ENCODE measurements at regions not wholly inside any gene's neighbourhood (a gene's known extent, or its start where the extent isn't known, plus 50 kb on each side); places are given as distances from the start of the nearest gene placed in this dataset.
"Not testable (repeated sequence)": the region's sequence is repeated elsewhere in the genome, so short reads cannot be mapped to it uniquely, and the experiment has no call there.

DNA sequence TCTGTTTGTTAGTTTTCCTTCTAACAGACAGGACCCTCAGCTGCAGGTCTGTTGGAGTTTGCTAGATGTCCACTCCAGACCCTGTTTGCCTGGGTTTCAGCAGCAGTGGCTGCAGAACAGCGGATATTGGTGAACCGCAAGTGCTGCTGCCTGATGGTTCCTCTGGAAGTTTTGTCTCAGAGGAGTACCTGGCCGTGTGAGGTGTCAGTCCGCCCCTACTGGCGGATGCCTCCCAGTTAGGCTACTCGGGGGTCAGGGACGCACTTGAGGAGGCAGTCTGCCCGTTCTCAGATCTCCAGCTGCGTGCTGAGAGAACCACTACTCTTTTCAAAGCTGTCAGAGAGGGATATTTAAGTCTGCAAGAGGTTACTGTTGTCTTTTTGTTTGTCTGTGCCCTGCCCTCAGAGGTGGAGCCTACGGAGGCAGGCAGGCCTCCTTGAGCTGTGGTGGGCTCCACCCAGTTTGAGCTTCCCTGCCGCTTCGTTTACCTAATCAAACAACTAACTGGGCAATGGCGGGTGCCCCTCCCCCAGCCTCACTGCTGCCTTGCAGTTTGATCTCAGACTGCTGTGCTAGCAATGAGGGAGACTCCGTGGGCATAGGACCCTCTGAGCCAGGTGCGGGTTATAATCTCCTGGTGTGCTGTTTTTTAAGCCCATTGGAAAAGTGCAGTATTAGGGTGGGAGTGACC is 634.3 kb upstream of the CHD1 start:
- DNase-seq = not testable (repeated sequence)

DNA sequence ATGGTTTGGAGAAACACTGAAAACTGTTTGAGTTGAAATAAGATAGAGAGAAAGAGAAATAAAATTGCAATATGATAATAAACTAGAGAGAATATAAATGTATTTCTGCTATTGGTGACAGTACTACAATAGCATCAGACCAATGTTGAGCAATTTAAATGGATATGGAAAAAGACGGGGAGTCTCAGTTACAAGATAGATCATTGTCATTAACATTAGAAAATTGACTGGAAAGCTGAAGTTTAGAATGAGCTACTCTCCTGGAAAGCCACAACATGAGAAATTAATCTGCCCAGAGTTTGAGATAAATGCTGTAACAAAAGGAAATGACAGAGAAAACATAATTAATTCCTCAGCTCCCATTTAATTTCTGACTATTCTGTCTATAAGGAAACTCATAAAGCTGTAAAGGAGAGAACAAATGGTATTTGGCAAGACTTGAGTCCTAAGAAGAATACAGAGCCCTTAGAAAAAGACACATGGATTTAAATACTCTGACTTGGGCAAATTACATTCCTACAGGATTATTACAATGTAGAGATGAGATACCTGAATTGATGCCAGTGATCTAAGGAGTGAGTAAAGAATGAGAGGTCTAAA is 624.5 kb upstream of the CHD1 start:
- no peak for DNase-seq

DNA sequence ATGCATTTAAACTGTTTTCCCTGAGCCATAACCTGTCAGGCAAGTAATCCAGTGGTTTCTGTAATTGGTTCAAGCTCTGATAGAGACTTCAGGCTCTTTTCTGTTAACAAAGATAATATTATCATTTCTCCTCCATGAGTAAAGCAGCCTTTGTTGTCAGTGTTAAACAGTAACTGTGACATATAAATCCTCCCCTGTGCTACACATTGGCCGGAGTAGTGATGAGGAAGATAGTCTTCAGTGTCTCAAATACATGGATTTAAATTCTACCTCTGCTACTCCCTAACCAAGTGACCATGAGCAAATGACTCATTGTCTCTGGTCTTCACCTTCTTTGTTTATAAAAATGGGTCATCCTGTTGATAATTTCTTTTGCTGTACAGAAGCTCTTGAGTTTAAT is 615.5 kb upstream of the CHD1 start:
- no peak for DNase-seq

DNA sequence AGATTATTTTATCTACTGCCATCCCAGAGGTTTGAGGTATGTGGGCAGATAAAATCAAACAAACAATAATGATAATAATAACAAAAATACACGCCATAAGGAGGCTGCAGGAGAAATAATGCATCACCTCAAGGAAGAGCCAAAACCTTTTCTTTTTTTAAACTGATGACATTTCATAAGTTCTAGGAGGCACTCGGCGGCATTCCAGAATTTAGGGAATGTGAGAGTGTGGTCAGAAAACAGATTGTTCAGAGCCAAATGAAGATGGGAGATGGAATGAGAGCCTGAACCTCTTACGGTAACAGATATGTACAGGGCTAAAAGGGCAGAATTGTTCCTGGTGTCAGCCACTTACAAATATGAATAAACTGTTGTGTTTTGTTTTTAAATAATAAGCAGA is 615.0 kb upstream of the CHD1 start:
- DNase-seq = no peak

DNA sequence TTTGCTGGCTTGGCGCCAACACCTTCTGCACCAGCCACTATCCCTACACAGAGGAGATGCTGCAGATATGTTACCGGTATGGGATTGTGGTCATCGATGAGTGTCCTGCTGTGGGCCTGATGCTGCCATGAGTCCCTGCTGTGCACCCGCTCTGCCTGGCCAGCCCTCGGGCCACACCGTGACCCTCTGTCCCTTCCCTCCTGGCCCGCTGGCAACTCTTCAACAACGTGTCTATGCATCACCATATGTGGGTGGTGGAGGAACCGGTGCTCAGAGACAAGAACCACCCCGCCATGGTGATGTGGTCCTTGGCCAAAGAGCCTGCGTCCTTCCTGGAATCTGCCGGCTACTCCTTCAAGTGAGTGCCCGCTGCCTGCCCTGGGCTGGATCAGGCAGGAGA is 605.4 kb upstream of the CHD1 start:
- not testable (repeated sequence) for DNase-seq

DNA sequence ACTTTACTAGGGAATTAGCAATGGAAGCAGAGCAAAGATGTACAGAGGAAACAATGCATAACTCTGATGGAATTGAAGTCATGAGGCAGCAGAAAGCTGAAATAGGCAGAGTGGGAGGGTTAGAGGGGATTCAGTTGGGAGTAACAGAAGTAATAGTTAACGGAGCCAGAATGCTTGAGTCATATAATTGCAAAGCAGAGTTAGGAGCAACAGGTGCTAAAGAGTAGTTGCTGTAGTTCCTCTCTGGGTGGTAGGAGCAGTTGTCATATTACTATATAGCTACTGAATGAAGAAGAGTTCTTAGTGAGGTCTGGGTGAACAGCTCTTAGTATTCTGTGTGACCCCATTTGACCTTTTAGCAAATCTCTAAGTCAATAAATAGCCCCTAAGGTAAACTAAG is 592.9 kb upstream of the CHD1 start:
- DNase-seq = not testable (repeated sequence)

DNA sequence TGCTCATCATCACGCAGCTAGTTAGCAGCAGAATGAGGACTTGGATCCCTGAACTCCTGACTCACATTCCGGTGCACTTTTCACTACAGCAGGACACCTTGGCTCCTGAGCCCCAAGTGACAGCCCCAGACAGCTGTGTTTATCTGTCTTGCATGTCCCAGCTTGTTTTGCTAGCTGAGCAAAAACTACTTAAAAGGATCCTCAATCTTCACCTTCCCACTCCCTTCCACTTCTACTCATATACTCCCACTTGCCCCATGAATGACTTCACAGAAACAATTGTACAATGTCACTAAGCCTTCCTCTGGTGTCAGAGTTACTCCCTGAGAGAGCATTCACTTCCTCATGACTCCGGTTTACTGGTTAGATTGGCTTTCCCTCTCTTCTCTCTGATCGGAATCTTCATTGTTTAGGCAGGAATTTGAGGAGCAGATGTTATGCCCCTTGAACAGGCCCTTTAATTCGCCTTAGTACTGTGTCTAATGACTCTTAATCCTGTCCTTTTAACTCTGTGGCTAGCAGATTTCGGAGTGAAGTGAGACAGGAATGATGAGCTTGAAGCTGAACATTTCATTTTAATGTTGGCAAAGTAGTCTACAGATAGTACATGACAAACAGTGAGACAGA is 587.2 kb upstream of the CHD1 start:
- DNase-seq = not testable (repeated sequence)

DNA sequence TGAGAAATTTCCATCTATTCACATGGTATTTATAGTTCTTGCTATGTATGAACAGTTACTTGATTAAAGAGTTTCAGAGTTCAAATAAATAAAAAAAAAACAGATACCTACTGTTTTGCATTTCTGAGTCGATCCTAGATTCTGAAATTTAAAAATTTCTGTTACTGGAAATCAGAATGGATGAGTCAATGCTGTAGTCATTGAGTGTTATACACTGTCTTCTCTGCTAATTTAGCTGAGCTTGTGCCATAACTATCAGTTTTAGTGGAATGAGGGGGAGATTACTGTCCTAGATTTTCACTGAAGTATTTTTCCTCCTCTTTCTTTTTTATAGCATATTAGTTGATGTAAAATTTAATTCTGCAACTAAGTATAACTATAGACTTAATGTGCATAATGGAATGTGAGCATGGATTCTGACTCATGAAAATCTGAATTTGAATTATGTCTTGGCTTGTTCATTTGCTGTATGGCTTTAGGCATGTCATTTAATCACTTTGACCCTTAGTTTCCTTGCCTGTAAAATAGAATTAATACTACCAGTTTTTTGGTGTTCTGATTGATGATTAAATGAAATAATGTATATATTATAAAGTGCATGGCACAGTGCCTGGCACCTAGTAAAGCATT is 581.5 kb upstream of the CHD1 start:
- DNase-seq = not testable (repeated sequence)

DNA sequence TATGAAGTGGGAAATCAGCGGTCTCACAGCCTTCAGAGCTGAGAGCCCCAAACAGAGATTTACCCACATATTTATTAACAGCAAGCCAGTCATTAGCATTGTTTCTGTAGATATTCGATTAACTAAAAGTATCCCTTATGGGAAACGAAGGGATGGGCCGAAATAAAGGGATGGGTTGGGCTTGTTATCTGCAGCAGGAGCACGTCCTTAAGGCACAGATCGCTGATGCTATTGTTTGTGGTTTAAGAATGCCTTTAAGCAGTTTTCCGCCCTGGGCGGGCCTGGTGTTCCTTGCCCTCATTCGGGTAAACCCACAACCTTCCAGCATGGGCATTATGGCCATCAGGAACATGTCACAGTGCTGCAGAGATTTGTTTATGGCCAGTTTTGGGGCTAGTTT is 580.3 kb upstream of the CHD1 start:
- not testable (repeated sequence) for DNase-seq

DNA sequence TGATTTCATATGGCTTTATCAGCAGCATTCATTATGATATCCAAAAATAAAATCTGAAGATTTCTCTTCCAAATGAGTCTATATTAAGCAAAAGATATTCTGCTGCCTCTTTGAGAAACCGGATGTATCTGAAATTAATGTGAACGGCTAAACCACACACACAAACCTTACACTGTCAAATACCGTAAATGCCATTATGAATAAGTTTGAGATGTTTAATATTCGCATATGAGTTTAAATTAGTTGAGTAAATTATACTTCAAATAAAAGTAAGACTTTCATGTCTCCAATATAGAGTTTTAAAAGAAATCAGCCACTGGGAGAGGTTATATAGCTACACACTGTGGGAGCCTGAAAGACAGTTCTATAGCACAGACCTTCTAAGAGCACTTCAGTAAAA is 566.6 kb upstream of the CHD1 start:
- DNase-seq = not testable (repeated sequence)

DNA sequence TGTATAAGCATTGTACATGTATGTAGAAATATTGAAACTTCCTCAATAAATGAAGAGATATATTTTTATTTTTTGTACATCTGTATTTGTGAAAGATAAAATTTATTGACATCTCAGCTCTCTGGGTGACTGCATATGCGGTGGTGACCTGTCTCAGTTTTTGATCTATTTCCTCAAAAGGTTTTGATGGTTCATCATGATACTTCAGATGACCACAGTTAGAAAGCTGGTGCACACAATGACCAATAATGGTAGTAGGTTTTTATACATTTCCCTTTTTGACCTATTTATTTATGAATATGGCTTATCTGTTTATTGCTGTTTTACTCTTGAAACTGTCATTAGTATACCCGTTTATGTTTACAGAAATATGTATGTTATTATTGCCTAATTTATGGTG is 549.6 kb upstream of the CHD1 start:
- not testable (repeated sequence) for DNase-seq

DNA sequence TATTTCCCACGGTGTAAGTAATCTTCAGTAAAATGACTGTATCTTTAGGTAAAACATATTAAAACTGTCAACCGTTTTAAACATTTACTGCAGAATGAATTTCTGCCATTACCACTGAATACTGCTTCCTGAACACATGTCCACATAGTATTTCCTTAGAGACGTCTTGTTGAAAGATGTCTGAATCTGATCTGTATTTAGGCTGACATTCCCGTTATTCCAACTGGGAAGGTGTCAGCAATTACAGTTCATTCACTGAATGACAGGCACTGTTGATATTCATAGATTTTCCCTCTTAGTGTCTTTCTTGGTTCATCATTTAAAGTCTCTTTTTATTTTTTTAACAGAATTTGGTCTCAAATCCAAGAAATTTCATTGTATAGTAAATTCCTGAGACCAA is 544.5 kb upstream of the CHD1 start:
- DNase-seq = not testable (repeated sequence)

DNA sequence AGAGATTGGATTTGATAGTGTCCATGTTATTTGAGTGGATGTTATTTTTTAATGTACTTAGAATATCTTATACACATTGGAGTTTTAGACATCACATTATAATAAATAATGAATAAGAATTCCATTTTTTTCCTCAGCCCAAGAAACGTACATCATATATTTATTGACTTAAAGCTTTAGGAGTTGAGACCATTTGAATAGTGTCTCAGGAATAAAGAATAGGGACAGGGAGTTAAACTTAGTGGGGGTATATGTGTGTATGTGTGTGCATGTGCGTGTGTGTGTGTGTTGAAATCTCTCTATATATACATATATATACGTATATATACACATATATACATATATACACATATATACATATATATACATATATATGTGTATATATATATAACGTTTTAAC is 542.9 kb upstream of the CHD1 start:
- not testable (repeated sequence) for DNase-seq

DNA sequence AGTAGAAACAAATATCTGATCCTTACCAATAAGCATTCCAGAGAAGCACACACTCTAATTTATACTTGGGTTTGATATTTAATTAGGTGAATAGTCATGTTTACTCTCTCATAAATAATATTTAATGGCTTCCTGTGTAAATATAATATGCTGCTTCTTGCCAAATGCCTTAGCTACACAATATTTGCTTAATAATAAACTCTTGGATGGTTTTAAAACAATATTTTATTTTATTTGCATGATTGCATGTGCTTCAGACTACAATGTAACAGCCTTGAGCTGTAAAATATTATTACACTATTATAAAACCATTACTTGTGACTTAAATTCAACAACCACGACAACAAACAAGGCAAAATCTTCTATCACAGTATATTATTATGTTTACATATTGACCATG is 542.4 kb upstream of the CHD1 start:
- not testable (repeated sequence) for DNase-seq

DNA sequence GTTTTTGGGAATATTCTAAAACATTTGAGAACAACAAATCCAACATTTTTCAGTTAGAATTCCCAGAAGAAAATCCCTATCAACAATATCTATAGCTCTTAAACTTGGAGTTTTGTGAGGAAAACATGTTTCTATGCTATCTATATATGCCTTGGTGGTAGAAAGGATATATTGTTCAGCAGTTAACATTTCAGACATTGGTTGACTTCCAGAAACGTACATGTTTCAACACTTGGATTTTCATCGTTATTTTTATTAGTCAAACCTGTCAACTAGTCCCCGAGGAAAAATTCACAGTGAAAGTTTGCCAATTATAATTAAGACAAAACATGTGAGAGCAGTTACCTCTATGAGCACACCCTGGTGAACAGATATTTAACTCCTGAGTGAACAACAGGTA is 541.8 kb upstream of the CHD1 start:
- not testable (repeated sequence) for DNase-seq

DNA sequence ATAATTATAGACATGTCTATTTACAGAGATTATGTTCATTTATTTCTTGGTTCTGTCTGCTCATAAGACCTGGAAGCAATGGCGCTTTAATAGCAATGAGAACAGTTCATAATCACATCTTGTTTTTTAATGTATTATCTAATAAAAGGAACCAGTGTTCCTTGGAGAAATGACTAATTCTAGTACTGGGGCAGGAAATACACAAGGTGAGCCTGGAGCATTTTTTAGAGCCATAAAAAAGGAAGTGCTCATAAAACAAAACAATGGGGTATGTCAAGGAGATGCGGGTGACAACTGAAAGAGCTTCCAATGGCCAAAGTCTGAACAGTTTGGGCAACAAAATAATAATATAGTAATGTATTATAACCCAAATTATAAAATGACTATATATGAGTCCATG is 531.9 kb upstream of the CHD1 start:
- no peak for DNase-seq

DNA sequence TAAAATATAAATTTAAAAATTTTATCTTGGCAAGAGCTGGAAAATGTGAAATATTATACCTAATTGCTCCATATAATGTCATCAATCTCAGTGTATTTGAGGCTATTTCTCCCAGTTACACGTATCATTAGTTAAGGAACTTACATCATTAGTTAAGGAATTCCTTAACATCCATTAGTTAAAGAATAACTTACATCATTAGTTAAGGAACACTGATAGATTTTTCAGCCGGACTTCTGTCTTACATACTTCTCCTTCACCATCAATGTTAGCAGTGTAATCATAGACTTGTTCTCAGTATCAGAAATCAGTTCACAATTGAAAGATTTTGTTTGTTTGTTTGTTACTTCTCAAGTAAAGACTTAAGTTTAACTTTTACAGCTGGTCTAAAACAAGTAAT is 524.4 kb upstream of the CHD1 start:
- no peak for DNase-seq

DNA sequence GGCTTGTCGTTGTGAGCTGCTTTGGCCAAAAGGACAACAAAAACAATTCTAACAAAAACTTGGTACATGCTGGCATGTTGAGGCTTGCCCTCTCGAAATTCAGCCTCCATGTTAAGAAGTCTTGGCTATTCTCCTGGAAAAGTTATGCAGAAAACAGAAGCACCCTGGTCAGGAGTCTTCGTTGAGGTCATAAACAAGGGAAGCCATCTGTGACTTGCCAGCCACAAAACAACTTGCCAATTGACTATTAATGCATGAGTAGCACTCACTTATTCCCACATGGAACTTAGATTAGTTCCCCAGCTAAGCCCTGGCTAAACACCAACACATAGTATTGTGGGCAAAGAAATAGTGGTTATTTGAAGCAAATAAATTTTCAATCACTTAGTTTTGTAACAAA is 521.0 kb upstream of the CHD1 start:
- no peak for DNase-seq

DNA sequence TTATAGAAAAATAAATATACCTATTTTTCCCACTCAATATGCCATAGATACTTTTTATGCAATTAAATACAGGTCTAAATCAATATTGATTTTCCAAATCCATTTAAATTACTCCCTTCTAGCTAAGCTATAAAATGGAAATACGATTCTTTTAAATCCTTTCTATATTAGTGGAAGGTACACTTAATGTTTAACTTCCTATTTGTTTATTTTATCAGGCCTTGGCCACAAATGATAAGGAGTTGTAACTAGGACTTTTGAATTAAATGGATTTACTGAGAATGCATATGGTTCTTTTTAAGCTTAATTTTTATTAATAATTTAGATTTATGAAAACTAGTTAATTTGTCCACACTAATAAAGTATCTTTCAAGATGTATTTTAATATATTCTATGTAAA is 517.0 kb upstream of the CHD1 start:
- no peak for DNase-seq

DNA sequence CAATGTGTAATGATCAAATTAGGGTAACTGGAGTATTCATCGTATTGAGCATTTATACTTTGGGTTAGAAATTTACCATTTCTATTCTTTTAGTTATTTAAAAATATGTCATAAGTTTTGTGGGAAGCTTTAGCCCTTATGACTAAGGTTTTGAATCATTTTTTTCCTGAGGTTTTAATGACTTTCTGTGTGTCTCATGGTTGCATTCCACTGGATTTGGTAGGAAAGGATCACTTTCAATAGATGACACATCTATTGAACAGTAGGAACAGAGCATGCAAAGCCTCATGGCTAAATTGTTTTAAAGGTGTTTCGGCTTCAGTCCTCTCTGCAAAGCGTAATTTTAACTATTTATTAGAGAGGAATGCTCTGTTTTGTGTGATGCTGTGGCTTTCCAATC is 512.4 kb upstream of the CHD1 start:
- DNase-seq = no peak

DNA sequence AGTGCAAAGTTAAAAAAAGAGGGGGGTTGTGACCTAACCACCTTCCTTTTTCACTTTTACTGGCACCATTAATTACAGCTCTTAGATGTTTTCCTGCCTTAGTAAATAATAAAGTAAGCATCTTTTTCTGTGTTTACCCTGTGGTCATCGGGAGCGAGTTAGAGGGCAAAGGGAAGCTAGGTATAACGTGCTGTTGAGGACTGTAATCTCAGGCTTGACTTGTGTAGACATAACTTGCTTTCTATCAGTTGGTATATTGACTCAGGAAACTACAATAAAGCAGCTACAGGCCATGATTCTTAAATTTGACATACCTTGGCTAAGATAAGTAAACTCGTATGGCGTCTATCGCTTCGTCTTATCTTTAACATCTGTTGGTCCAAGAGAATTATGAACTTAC is 509.8 kb upstream of the CHD1 start:
- no peak for DNase-seq

DNA sequence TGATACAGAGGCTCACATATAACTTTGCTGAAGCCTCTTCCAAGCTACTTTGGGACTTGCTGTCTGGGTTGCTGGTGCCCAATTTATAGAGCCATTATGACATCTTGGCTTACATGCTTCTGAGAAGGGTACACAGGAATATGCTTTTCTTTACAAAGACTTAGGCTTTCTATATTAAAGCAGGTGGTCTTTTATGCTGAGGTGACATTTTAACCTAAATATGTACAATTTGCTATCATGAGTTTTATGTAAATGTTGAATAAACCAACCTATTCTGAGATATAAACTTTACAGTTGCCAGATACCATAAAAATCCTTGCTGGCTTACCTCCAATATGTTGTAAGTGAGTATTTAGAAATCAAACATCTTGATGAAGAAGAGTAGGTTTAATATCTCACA is 509.2 kb upstream of the CHD1 start:
- DNase-seq = no peak

DNA sequence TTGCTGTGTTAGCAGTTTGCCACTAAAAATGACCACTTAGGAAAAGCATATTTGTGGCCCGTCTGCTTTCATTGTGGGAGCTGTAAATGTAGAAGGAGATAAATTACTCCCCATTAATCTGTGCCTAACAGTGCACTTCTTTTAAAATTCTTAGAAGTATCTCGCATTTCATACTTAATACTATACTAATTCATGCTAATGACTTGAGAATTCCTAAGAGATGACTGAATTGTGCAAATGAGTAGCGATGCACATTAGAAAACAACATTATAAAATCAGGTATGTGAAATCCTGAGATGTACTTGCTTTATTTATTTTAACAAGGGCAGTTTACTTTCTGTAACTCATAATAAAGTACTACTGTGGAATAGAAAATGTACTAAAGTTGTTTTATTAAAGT is 494.6 kb upstream of the CHD1 start:
- DNase-seq = not testable (repeated sequence)

DNA sequence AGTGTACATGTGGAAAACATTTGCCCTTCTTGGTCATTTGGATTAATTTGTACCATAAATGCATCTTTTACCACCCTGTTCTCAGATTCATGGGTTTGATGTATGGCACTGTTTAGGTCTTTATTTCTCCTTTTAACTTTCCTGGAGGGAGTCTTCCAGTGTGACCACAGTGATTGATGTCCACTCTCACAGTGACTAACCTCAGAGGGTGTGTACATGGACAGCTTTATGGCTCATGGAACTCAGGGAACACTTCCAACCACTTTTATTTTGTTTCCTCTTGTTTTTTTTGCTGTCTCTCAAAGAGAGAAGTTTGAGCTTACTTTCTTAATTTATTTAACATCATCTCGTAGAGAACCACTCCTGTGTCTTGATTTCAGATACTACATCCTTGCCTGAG is 489.8 kb upstream of the CHD1 start:
- not testable (repeated sequence) for DNase-seq
